AG04450 (cell line): ENCODE measurements at regions not wholly inside any gene's neighbourhood (a gene's known extent, or its start where the extent isn't known, plus 50 kb on each side); places are given as distances from the start of the nearest gene placed in this dataset.
A peak's percentile ranks its signal among the peaks of the same experiment; 100 is the strongest.

ENCODE experiments used
- CTCF ChIA-PET: fragments of 300-600, 350-600 bp; formaldehyde crosslinking; extraction: SDS; loops from one replicate; lab custom pipeline; 2022; ENCODE audit warnings: antibody characterized with exemption, inconsistent platforms; lab: Charles Lee
- POLR2A ChIA-PET: fragments of 350-600 bp; formaldehyde crosslinking; extraction: SDS; loops from one replicate; lab custom pipeline; 2021; ENCODE audit warnings: antibody characterized with exemption, inconsistent platforms; lab: Yijun Ruan, JAX
- DNase-seq: peaks from one replicate; pipeline ENCODE4 v3.0.0-alpha.2; 2011; ENCODE audit warnings: low read depth, low spot score
- H3K27ac ChIP-seq: one replicate; pipeline ENCODE4 v1.5.1; 2012; ENCODE audit warnings: low read depth, low read length, control low read depth
- H3K27me3 ChIP-seq: one replicate; pipeline ENCODE4 v1.6.0; 2012; ENCODE audit warnings: low read length; ENCODE audit not compliant: control insufficient read depth, insufficient read depth
- H3K4me3 ChIP-seq: 2 replicates; pipeline ENCODE4 v1.5.1; 2011; ENCODE audit warnings: mild to moderate bottlenecking, low read depth, low read length, control low read depth
- H3K9me3 ChIP-seq: 2 replicates; pipeline ENCODE4 v1.5.1; 2012; ENCODE audit warnings: low read length; ENCODE audit not compliant: control insufficient read depth, insufficient read depth
- CTCF ChIP-seq: IDR thresholded peaks from 2 replicates; pipeline ENCODE4 v1.5.1; 2011; ENCODE audit warnings: low read depth, low read length, control low read depth, inconsistent platforms

- Histone ChIP-seq H3K27ac (no peak overlapping the region), H3K9me3 (no peaks in the 10 kb centered on the region), H3K4me3 (no peak overlapping the region), H3K27me3 (no peaks in the 10 kb centered on the region)
- DNase-seq, result no peak
- ChIA-PET POLR2A (no interaction called here), CTCF (no interaction called here)
- TF ChIP-seq CTCF, result no peak
Measured at GRCh38 chr4:141387299-141387698, 166.6 kb downstream of the ZNF330 start.

- CTCF ChIA-PET, result interaction anchor here (0.7 kb wide), 1 partner anchor 72 kb away, joined by 3 read pairs; no protein-coding TSS in a partner anchor
- POLR2A ChIA-PET, result no interaction called here
- H3K27ac ChIP-seq, result no peak overlapping the region
Measured at GRCh38 chr4:141388481-141388880, 167.8 kb downstream of the ZNF330 start.

GRCh38 chr4:141389649-141390048, 169.0 kb downstream of the ZNF330 start:
- ChIA-PET CTCF (no interaction called here), POLR2A (no interaction called here)
- no peak for DNase-seq
- TF ChIP-seq CTCF, result no peak
- H3K27me3 ChIP-seq, result no peaks in the 10 kb centered on the region
- H3K4me3 ChIP-seq, result no peak overlapping the region
- H3K27ac ChIP-seq, result no peak overlapping the region
- H3K9me3 ChIP-seq, result no peaks in the 10 kb centered on the region

More at GRCh38 chr4:141388481-141388880, 167.8 kb downstream of the ZNF330 start:
- no peak overlapping the region for H3K4me3 ChIP-seq
- peak; percentile 62 for DNase-seq
- no peak for TF ChIP-seq CTCF
- H3K27me3 ChIP-seq, result no peaks in the 10 kb centered on the region
- H3K9me3 ChIP-seq, result no peaks in the 10 kb centered on the region

GRCh38 chr4:141390571-141390970, 169.9 kb downstream of the ZNF330 start:
- Histone ChIP-seq H3K4me3 (no peak overlapping the region), H3K27me3 (no peaks in the 10 kb centered on the region), H3K27ac (no peak overlapping the region), H3K9me3 (no peaks in the 10 kb centered on the region)
- POLR2A ChIA-PET, result no interaction called here
- CTCF ChIA-PET, result no interaction called here
- no peak for TF ChIP-seq CTCF
- DNase-seq, result no peak

GRCh38 chr4:141391293-141391692, 170.6 kb downstream of the ZNF330 start:
- H3K27ac ChIP-seq, result no peak overlapping the region
- H3K27me3 ChIP-seq, result no peaks in the 10 kb centered on the region
- no peak for DNase-seq
- POLR2A ChIA-PET, result no interaction called here
- CTCF ChIA-PET, result no interaction called here
- TF ChIP-seq CTCF, result no peak
- no peak overlapping the region for H3K4me3 ChIP-seq
- H3K9me3 ChIP-seq, result no peaks in the 10 kb centered on the region
